ENCODE measurements at regions not wholly inside any gene's neighbourhood (a gene's known extent, or its start where the extent isn't known, plus 50 kb on each side); places are given as distances from the start of the nearest gene placed in this dataset.

GRCh38 chr2:175726223-175726622 lies 275.8 kb downstream of the LNPK start:
- TF ChIP-seq CTCF (conservative IDR thresholded peaks at IDR 0.05) (no peak), ZFX (IDR thresholded peaks at IDR 0.05) (no peak)

Measured in C4-2B (cell line).